Gastrocnemius medialis (tissue), 4 donors: ENCODE measurements at regions not wholly inside any gene's neighbourhood (a gene's known extent, or its start where the extent isn't known, plus 50 kb on each side); places are given as distances from the start of the nearest gene placed in this dataset.

Experiments used
- CTCF ChIP-seq, 5 experiments: fragments of 450-650 bp in 3 of 5; fragments of 200-600 bp in 2 of 5; sonication (generic) in 2 of 5; IDR thresholded peaks in 4 of 5; conservative IDR thresholded peaks in 1 of 5; 1 replicate in 4 of 5; 2 replicates in 1 of 5; pipeline ENCODE4 v1.5.1; 2016 to 2019; ENCODE audit warnings: antibody characterized with exemption in 5 of 5, mild to moderate bottlenecking in 3 of 5, moderate library complexity in 3 of 5
- POLR2A ChIP-seq, 2 donors: fragments of 450-650 bp; IDR thresholded peaks; one replicate each; pipeline ENCODE4 v1.6.1; 2017; ENCODE audit warnings: antibody characterized with exemption in 2 of 2, mild to moderate bottlenecking in 2 of 2, moderate library complexity in 2 of 2

- TF ChIP-seq CTCF (IDR thresholded peaks at IDR 0.05 in 4 of 5, conservative IDR thresholded peaks at IDR 0.05 in 1 of 5) (no peak), POLR2A (IDR thresholded peaks at IDR 0.05) (no peak)
These were observed 409.5 kb downstream of the SPRY1 start for GRCh38 chr4:123806056-123806455.
